WTC11 (cell line): ENCODE measurements at regions not wholly inside any gene's neighbourhood (a gene's known extent, or its start where the extent isn't known, plus 50 kb on each side); places are given as distances from the start of the nearest gene placed in this dataset.

ENCODE experiments used
- ATAC-seq: fragments of 200-7000 bp; cut with Tn5 transposase; 2 replicates; pipeline ENCODE4 v1.10.0; 2021; ENCODE audit warnings: mild to moderate bottlenecking, moderate library complexity
- CTCF ChIA-PET: fragments of 300-600 bp; sonication (Branson Sonifier 250); formaldehyde crosslinking; loops from one replicate; lab custom pipeline; 2021; ENCODE audit warnings: antibody characterized with exemption; lab: Charles Lee
- POLR2A ChIA-PET: fragments of 350-600 bp; sonication (Branson Sonifier 250); formaldehyde crosslinking; loops from one replicate; lab custom pipeline; 2021; ENCODE audit warnings: antibody characterized with exemption; lab: Charles Lee
- DNase-seq: peaks from one replicate; pipeline ENCODE4 v3.0.0; 2021; ENCODE audit warnings: low spot score
- H3K27ac Mint-ChIP-seq: 2 replicates; pipeline ENCODE4 v1.8.0; 2021; ENCODE audit warnings: mixed read lengths
- H3K27me3 Mint-ChIP-seq: 2 replicates; pipeline ENCODE4 v1.8.0; 2021; ENCODE audit warnings: low read depth, mild to moderate bottlenecking, moderate library complexity, mixed read lengths
- H3K36me3 Mint-ChIP-seq: 2 replicates; pipeline ENCODE4 v1.8.0; 2021; ENCODE audit warnings: mixed read lengths
- H3K4me1 Mint-ChIP-seq: 2 replicates; pipeline ENCODE4 v1.8.0; 2022; ENCODE audit warnings: mixed read lengths
- H3K4me3 Mint-ChIP-seq: 2 replicates; pipeline ENCODE4 v1.8.0; 2021; ENCODE audit warnings: mild to moderate bottlenecking, moderate library complexity, mixed read lengths
- H3K9me3 Mint-ChIP-seq: 2 replicates; pipeline ENCODE4 v1.8.0; 2021; ENCODE audit warnings: mixed read lengths
- CBFB ChIP-seq: sonication (generic); formaldehyde crosslinking; IDR thresholded peaks from 2 replicates; pipeline ENCODE4 v1.8.1; 2022; ENCODE audit warnings: mild to moderate bottlenecking, low read depth, missing genetic modification reagents
- GRHL2 ChIP-seq: fragments of 250-450 bp; sonication (Bioruptor Pico); IDR thresholded peaks from 2 replicates; pipeline ENCODE4 v1.8.0; 2022; ENCODE audit warnings: mild to moderate bottlenecking, moderate library complexity; ENCODE audit not compliant: insufficient replicate concordance, severe bottlenecking
- GTF2I ChIP-seq: fragments of 250-450 bp; sonication (Bioruptor Pico); conservative IDR thresholded peaks from 2 replicates; pipeline ENCODE4 v1.4.0; 2021; ENCODE audit warnings: mild to moderate bottlenecking
- KAT7 ChIP-seq: sonication (generic); formaldehyde crosslinking; IDR thresholded peaks from 2 replicates; pipeline ENCODE4 v1.8.1; 2023; ENCODE audit warnings: missing genetic modification reagents, mild to moderate bottlenecking, borderline replicate concordance
- PRRX2 ChIP-seq: fragments of 250-450 bp; sonication (Bioruptor Pico); IDR thresholded peaks from 2 replicates; pipeline ENCODE4 v1.8.0; 2021; ENCODE audit warnings: mild to moderate bottlenecking
- RELA ChIP-seq: sonication (generic); formaldehyde crosslinking; IDR thresholded peaks from 2 replicates; pipeline ENCODE4 v1.8.1; 2022; ENCODE audit warnings: missing genetic modification reagents, mild to moderate bottlenecking, borderline replicate concordance
- TCF7 ChIP-seq: sonication (generic); formaldehyde crosslinking; IDR thresholded peaks from 2 replicates; pipeline ENCODE4 v1.8.0; 2022; ENCODE audit warnings: mild to moderate bottlenecking, low read depth, missing genetic modification reagents, moderate library complexity
- TEAD4 ChIP-seq: sonication (generic); formaldehyde crosslinking; IDR thresholded peaks from 2 replicates; pipeline ENCODE4 v1.8.0; 2022; ENCODE audit warnings: mild to moderate bottlenecking, missing genetic modification reagents
- ZNF232 ChIP-seq: sonication (generic); formaldehyde crosslinking; IDR thresholded peaks from 2 replicates; pipeline ENCODE4 v1.8.0; 2022; ENCODE audit warnings: mild to moderate bottlenecking, missing genetic modification reagents
- ZNF317 ChIP-seq: sonication (generic); formaldehyde crosslinking; IDR thresholded peaks from 2 replicates; pipeline ENCODE4 v1.8.1; 2023; ENCODE audit warnings: low read depth, mild to moderate bottlenecking, moderate library complexity, missing genetic modification reagents, borderline replicate concordance
- ZNF396 ChIP-seq: fragments of 250-450 bp; sonication (Bioruptor Pico); IDR thresholded peaks from 2 replicates; pipeline ENCODE4 v1.8.0; 2021; ENCODE audit warnings: mild to moderate bottlenecking, moderate library complexity, borderline replicate concordance
- ZNF416 ChIP-seq: fragments of 250-450 bp; sonication (Bioruptor Pico); IDR thresholded peaks from 2 replicates; pipeline ENCODE4 v1.9.0; 2021; ENCODE audit warnings: mild to moderate bottlenecking, inconsistent platforms
- ZNF671 ChIP-seq: fragments of 250-450 bp; sonication (Bioruptor Pico); IDR thresholded peaks from 2 replicates; pipeline ENCODE4 v1.8.0; 2021; ENCODE audit warnings: mild to moderate bottlenecking
- TF ChIP-seq, protein P1 (sequence below): sonication (generic); formaldehyde crosslinking; IDR thresholded peaks from 2 replicates; pipeline ENCODE4 v1.8.1; 2022; ENCODE audit warnings: low read depth, mild to moderate bottlenecking, moderate library complexity, missing genetic modification reagents, borderline replicate concordance
- TF ChIP-seq, protein P2 (sequence below): fragments of 250-450 bp; sonication (Bioruptor Pico); IDR thresholded peaks from 2 replicates; pipeline ENCODE4 v1.9.0; 2021; ENCODE audit warnings: mild to moderate bottlenecking, borderline replicate concordance
- TF ChIP-seq, protein P3 (sequence below): sonication (generic); formaldehyde crosslinking; IDR thresholded peaks from 2 replicates; pipeline ENCODE4 v1.8.1; 2023; ENCODE audit warnings: mild to moderate bottlenecking, missing genetic modification reagents, moderate library complexity
- TF ChIP-seq, protein P4 (sequence below): sonication (generic); formaldehyde crosslinking; IDR thresholded peaks from 2 replicates; pipeline ENCODE4 v1.8.1; 2023; ENCODE audit warnings: mild to moderate bottlenecking, missing genetic modification reagents, borderline replicate concordance

DNA sequence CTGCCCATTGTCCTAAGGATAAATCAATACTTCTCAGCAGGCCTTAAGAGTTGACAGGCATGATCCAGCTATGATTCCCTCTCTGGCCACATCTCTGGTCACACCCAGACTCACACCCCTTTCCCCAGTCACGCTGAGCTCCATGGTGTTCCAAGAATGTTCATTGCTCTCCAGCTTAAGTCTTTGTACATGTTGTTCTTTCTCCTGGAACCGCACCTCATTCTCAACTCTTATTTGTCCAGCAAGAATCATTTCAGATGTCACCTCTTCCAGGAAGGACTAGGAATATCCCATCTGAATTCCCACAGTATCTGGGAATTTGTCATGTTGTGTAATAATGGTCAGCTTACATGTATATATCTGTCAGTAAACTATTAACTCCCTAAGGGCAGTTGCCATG, 118.3 kb upstream of the GALNT15 start:
- TF ChIP-seq CBFB (CRISPR knock-in tag), result no peak
- no peak for TF ChIP-seq ZNF671 (CRISPR knock-in tag)
- TF ChIP-seq GRHL2 (CRISPR knock-in tag), result no peak
- TF ChIP-seq, protein P1, sequence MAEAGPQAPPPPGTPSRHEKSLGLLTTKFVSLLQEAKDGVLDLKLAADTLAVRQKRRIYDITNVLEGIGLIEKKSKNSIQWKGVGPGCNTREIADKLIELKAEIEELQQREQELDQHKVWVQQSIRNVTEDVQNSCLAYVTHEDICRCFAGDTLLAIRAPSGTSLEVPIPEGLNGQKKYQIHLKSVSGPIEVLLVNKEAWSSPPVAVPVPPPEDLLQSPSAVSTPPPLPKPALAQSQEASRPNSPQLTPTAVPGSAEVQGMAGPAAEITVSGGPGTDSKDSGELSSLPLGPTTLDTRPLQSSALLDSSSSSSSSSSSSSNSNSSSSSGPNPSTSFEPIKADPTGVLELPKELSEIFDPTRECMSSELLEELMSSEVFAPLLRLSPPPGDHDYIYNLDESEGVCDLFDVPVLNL (CRISPR knock-in tag), result no peak
- TF ChIP-seq, protein P2, sequence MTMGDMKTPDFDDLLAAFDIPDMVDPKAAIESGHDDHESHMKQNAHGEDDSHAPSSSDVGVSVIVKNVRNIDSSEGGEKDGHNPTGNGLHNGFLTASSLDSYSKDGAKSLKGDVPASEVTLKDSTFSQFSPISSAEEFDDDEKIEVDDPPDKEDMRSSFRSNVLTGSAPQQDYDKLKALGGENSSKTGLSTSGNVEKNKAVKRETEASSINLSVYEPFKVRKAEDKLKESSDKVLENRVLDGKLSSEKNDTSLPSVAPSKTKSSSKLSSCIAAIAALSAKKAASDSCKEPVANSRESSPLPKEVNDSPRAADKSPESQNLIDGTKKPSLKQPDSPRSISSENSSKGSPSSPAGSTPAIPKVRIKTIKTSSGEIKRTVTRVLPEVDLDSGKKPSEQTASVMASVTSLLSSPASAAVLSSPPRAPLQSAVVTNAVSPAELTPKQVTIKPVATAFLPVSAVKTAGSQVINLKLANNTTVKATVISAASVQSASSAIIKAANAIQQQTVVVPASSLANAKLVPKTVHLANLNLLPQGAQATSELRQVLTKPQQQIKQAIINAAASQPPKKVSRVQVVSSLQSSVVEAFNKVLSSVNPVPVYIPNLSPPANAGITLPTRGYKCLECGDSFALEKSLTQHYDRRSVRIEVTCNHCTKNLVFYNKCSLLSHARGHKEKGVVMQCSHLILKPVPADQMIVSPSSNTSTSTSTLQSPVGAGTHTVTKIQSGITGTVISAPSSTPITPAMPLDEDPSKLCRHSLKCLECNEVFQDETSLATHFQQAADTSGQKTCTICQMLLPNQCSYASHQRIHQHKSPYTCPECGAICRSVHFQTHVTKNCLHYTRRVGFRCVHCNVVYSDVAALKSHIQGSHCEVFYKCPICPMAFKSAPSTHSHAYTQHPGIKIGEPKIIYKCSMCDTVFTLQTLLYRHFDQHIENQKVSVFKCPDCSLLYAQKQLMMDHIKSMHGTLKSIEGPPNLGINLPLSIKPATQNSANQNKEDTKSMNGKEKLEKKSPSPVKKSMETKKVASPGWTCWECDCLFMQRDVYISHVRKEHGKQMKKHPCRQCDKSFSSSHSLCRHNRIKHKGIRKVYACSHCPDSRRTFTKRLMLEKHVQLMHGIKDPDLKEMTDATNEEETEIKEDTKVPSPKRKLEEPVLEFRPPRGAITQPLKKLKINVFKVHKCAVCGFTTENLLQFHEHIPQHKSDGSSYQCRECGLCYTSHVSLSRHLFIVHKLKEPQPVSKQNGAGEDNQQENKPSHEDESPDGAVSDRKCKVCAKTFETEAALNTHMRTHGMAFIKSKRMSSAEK (CRISPR knock-in tag), result no peak
- no peak for TF ChIP-seq RELA (CRISPR knock-in tag)
- TF ChIP-seq, protein P3, sequence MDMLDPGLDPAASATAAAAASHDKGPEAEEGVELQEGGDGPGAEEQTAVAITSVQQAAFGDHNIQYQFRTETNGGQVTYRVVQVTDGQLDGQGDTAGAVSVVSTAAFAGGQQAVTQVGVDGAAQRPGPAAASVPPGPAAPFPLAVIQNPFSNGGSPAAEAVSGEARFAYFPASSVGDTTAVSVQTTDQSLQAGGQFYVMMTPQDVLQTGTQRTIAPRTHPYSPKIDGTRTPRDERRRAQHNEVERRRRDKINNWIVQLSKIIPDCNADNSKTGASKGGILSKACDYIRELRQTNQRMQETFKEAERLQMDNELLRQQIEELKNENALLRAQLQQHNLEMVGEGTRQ (CRISPR knock-in tag), result no peak
- no peak for TF ChIP-seq ZNF317 (CRISPR knock-in tag)
- TF ChIP-seq, protein P4, sequence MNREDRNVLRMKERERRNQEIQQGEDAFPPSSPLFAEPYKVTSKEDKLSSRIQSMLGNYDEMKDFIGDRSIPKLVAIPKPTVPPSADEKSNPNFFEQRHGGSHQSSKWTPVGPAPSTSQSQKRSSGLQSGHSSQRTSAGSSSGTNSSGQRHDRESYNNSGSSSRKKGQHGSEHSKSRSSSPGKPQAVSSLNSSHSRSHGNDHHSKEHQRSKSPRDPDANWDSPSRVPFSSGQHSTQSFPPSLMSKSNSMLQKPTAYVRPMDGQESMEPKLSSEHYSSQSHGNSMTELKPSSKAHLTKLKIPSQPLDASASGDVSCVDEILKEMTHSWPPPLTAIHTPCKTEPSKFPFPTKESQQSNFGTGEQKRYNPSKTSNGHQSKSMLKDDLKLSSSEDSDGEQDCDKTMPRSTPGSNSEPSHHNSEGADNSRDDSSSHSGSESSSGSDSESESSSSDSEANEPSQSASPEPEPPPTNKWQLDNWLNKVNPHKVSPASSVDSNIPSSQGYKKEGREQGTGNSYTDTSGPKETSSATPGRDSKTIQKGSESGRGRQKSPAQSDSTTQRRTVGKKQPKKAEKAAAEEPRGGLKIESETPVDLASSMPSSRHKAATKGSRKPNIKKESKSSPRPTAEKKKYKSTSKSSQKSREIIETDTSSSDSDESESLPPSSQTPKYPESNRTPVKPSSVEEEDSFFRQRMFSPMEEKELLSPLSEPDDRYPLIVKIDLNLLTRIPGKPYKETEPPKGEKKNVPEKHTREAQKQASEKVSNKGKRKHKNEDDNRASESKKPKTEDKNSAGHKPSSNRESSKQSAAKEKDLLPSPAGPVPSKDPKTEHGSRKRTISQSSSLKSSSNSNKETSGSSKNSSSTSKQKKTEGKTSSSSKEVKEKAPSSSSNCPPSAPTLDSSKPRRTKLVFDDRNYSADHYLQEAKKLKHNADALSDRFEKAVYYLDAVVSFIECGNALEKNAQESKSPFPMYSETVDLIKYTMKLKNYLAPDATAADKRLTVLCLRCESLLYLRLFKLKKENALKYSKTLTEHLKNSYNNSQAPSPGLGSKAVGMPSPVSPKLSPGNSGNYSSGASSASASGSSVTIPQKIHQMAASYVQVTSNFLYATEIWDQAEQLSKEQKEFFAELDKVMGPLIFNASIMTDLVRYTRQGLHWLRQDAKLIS (CRISPR knock-in tag), result no peak
- no peak for TF ChIP-seq TCF7 (CRISPR knock-in tag)
- TF ChIP-seq KAT7 (CRISPR knock-in tag), result no peak
- no peak for TF ChIP-seq ZNF416 (CRISPR knock-in tag)
- no peak for TF ChIP-seq ZNF396 (CRISPR knock-in tag)
- TF ChIP-seq PRRX2 (CRISPR knock-in tag), result no peak
- no peak for TF ChIP-seq ZNF232 (CRISPR knock-in tag)
- TF ChIP-seq TEAD4 (CRISPR knock-in tag), result no peak
- TF ChIP-seq GTF2I, result no peak
- ATAC-seq (no peak), DNase-seq (no peak)
- POLR2A ChIA-PET, result no interaction called here
- no peaks in the 10 kb centered on the region for H3K36me3 Mint-ChIP-seq
- H3K4me1 Mint-ChIP-seq, result peaks cover 4% of the 10 kb centered on the region
- H3K9me3 Mint-ChIP-seq, result no peaks in the 10 kb centered on the region; the same call in 1 of the 2 replicates
- no peaks in the 10 kb centered on the region; the same call in 1 of the 2 replicates for H3K27me3 Mint-ChIP-seq
- H3K27ac Mint-ChIP-seq, result no peak overlapping the region
- CTCF ChIA-PET, result interaction anchor here (0.5 to 1.6 kb wide), 3 partner anchors 96 to 296 kb away, joined by 3 to 10 read pairs (median 3); no protein-coding TSS in a partner anchor
- H3K4me3 Mint-ChIP-seq, result no peak overlapping the region
